Esophagus muscularis mucosa (tissue), 4 donors: ENCODE measurements at regions not wholly inside any gene's neighbourhood (a gene's known extent, or its start where the extent isn't known, plus 50 kb on each side); places are given as distances from the start of the nearest gene placed in this dataset.
"Not testable (repeated sequence)": the region's sequence is repeated elsewhere in the genome, so short reads cannot be mapped to it uniquely, and the experiment has no call there.

Experiments used
- CTCF ChIP-seq, 3 experiments: fragments of 200-600 bp in 2 of 3; fragments of 450-650 bp in 1 of 3; sonication (generic) in 2 of 3; IDR thresholded peaks; one replicate each; pipeline ENCODE4 v1.5.1; 2017 to 2019; ENCODE audit warnings: antibody characterized with exemption in 3 of 3, mild to moderate bottlenecking in 2 of 3, moderate library complexity in 1 of 3
- EP300 ChIP-seq: sonication (generic); formaldehyde crosslinking; IDR thresholded peaks from one replicate; pipeline ENCODE4 v1.6.1; 2017; ENCODE audit warnings: antibody characterized with exemption
- POLR2AphosphoS5 ChIP-seq, 2 donors: sonication (generic); formaldehyde crosslinking; IDR thresholded peaks; one replicate each; pipeline ENCODE4 v1.6.1; 2017; ENCODE audit warnings: antibody characterized with exemption in 2 of 2

DNA sequence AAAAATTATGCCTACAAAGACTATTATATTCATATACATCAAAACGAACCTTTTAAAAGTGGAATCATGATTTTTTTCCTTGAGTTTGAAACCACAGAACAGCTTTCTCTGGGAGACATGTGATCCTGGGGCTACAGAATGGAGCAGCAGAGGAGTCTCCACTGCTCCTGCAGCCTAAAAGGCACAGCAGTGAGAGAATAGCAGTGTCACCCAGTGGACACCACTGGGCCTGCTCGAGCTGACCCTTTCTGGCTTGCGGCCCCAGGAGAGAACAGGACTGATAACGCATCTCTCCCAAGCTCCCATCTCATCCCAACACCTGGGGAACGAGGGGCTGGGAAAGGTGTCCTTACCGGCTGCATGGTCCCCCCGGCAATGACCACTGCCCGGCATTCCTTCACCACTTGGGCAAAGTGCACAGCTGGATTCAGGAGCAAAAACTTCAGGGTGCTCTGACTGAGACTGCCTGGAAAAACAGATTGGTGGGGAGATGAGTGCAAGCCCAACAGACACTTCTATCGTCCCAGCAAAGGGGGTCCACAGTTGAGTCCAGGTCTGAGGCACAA lies 183.5 kb downstream of the KLRB1 start:
- TF ChIP-seq POLR2AphosphoS5 (IDR thresholded peaks at IDR 0.05); CTCF (IDR thresholded peaks at IDR 0.05); EP300: not testable (repeated sequence)
